NCI-H2196 treated with DMSO at 0.1 percent for 48 hours (cell line): ENCODE measurements at regions not wholly inside any gene's neighbourhood (a gene's known extent, or its start where the extent isn't known, plus 50 kb on each side); places are given as distances from the start of the nearest gene placed in this dataset.

ENCODE experiments used
- DNase-seq: peaks from one replicate; lab custom pipeline; 2025; ENCODE audit not compliant: unreplicated experiment; lab: John Stamatoyannopoulos, UW

- no peak for DNase-seq
Observed at GRCh38 chr6:109235481-109236038, 140.3 kb downstream of the CEP57L1 start.

- no peak for DNase-seq
Observed at GRCh38 chr6:109230453-109230852, 135.1 kb downstream of the CEP57L1 start.

GRCh38 chr6:109229536-109229935 lies 134.2 kb downstream of the CEP57L1 start:
- no peak for DNase-seq

- DNase-seq: no peak
Observed at GRCh38 chr6:109227646-109228045, 132.3 kb downstream of the CEP57L1 start.

GRCh38 chr6:109226353-109226752 lies 131.0 kb downstream of the CEP57L1 start:
- no peak for DNase-seq

- DNase-seq: no peak
Observed at GRCh38 chr6:109225946-109226345, 130.6 kb downstream of the CEP57L1 start.

- DNase-seq: no peak
Observed at GRCh38 chr6:109224994-109225393, 129.7 kb downstream of the CEP57L1 start.

GRCh38 chr6:109224107-109224875 lies 129.0 kb downstream of the CEP57L1 start:
- no peak for DNase-seq

GRCh38 chr6:109222848-109223247 lies 127.5 kb downstream of the CEP57L1 start:
- no peak for DNase-seq

- DNase-seq: no peak
Observed at GRCh38 chr6:109221543-109222195, 126.4 kb downstream of the CEP57L1 start.
